ENCODE measurements at regions not wholly inside any gene's neighbourhood (a gene's known extent, or its start where the extent isn't known, plus 50 kb on each side); places are given as distances from the start of the nearest gene placed in this dataset.

DNA sequence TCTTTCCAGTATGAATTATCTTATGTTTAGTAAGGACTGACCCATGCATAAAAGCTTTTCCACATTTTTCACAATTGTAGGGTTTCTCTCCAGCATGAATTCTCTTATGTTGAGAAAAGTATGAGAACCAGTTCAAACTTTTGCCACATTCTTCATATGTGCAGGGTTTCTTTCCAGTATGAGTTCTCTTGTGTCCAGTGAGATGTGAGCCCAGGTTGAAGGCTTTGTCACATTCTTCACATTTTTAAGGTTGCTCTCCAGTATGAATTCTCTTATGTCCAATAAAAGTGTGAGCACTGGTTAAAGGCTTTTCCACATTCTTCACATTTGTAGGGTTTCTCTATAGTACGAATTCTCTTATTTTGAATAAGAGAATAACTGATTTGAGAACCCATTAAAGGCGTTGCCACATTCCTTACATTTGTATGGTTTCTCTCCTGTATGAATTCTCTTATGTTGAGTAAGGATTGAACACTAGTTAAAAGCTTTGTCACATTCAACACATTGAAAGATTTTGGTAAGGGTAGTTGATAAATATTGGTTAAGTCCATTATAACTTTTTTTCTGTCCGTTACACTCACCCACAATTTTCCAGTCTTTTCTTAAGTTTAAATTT is 911.0 kb upstream of the ZNF722 start:
- DNase-seq (ENCODE audit: low read depth, low spot score) (no peak), ATAC-seq (no peak)
- in situ Hi-C loops (cut with HindIII; ENCODE audit: low pct_unique_long_range_greater_than_20kb, low sequenced_read_pairs) (no loop called here), intact Hi-C loops (cut with micrococcal nuclease; ENCODE audit: unreplicated experiment) (no loop called here)
- Histone ChIP-seq H3K4me1 (ENCODE audit: control insufficient read depth, insufficient read depth, low read length) (no peaks in the 10 kb centered on the region), H3K27ac (ENCODE audit: low read length) (no peak overlapping the region), H3K36me3 (ENCODE audit: control insufficient read depth, insufficient read depth, low read length) (no peaks in the 10 kb centered on the region), H3K4me3 (ENCODE audit: low read depth in 2 of 2, low read length in 2 of 2) (no peak overlapping the region), H3K9me3 (ENCODE audit: control insufficient read depth, insufficient read depth, low read depth, low read length) (peaks cover 74% of the 10 kb centered on the region), H3K27me3 (ENCODE audit: control insufficient read depth, insufficient read depth, low read length) (no peaks in the 10 kb centered on the region)
- POLR2A ChIA-PET = no interaction called here
- CTCF ChIA-PET = no interaction called here
- TF ChIP-seq, protein P1, sequence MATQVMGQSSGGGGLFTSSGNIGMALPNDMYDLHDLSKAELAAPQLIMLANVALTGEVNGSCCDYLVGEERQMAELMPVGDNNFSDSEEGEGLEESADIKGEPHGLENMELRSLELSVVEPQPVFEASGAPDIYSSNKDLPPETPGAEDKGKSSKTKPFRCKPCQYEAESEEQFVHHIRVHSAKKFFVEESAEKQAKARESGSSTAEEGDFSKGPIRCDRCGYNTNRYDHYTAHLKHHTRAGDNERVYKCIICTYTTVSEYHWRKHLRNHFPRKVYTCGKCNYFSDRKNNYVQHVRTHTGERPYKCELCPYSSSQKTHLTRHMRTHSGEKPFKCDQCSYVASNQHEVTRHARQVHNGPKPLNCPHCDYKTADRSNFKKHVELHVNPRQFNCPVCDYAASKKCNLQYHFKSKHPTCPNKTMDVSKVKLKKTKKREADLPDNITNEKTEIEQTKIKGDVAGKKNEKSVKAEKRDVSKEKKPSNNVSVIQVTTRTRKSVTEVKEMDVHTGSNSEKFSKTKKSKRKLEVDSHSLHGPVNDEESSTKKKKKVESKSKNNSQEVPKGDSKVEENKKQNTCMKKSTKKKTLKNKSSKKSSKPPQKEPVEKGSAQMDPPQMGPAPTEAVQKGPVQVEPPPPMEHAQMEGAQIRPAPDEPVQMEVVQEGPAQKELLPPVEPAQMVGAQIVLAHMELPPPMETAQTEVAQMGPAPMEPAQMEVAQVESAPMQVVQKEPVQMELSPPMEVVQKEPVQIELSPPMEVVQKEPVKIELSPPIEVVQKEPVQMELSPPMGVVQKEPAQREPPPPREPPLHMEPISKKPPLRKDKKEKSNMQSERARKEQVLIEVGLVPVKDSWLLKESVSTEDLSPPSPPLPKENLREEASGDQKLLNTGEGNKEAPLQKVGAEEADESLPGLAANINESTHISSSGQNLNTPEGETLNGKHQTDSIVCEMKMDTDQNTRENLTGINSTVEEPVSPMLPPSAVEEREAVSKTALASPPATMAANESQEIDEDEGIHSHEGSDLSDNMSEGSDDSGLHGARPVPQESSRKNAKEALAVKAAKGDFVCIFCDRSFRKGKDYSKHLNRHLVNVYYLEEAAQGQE (IDR thresholded peaks at IDR 0.05; ENCODE audit: insufficient read depth in 1 of 2, low read depth in 2 of 2, low read length in 1 of 2) = no peak
- no peak for TF ChIP-seq TCF7L2 (IDR thresholded peaks at IDR 0.05; ENCODE audit: low read depth, low read length)
- no peak for TF ChIP-seq POLR2AphosphoS5 (IDR thresholded peaks at IDR 0.05; ENCODE audit: low read depth, low read length)
- no peak for TF ChIP-seq SIN3A (IDR thresholded peaks at IDR 0.05; ENCODE audit: borderline replicate concordance, insufficient read depth, low read depth, low read length)
- TF ChIP-seq, protein P2, sequence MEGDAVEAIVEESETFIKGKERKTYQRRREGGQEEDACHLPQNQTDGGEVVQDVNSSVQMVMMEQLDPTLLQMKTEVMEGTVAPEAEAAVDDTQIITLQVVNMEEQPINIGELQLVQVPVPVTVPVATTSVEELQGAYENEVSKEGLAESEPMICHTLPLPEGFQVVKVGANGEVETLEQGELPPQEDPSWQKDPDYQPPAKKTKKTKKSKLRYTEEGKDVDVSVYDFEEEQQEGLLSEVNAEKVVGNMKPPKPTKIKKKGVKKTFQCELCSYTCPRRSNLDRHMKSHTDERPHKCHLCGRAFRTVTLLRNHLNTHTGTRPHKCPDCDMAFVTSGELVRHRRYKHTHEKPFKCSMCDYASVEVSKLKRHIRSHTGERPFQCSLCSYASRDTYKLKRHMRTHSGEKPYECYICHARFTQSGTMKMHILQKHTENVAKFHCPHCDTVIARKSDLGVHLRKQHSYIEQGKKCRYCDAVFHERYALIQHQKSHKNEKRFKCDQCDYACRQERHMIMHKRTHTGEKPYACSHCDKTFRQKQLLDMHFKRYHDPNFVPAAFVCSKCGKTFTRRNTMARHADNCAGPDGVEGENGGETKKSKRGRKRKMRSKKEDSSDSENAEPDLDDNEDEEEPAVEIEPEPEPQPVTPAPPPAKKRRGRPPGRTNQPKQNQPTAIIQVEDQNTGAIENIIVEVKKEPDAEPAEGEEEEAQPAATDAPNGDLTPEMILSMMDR (IDR thresholded peaks at IDR 0.05) = no peak
- no TSS peak for BruUV-seq (replicated peaks)

DNA sequence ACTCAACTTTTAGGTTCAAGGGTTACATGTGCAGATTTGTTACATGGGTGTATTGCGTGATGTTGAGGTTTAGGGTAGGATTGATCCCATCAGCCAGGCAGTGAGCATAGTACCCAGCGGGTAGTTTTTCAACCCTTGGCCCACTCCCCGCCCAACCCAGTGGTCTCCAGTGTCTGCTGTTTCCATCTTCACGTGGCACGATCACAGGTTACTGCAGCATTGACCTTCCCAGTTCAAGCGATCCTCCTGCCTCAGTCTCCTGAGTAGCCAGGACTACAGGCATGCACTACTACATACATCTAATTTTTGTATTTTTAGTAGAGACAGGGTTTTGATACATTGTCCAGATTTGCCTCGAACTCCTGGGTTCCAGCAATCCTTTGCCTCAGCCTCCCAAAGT is 905.7 kb upstream of the ZNF722 start:
- in situ Hi-C loops (cut with HindIII; ENCODE audit: low pct_unique_long_range_greater_than_20kb, low sequenced_read_pairs) (no loop called here), intact Hi-C loops (cut with micrococcal nuclease; ENCODE audit: unreplicated experiment) (no loop called here)
- Histone ChIP-seq H3K27me3 (ENCODE audit: control insufficient read depth, insufficient read depth, low read length) (no peaks in the 10 kb centered on the region), H3K36me3 (ENCODE audit: control insufficient read depth, insufficient read depth, low read length) (no peaks in the 10 kb centered on the region), H3K27ac (ENCODE audit: low read length) (no peak overlapping the region), H3K9me3 (ENCODE audit: control insufficient read depth, insufficient read depth, low read depth, low read length) (peaks cover 35% of the 10 kb centered on the region), H3K4me1 (ENCODE audit: control insufficient read depth, insufficient read depth, low read length) (no peaks in the 10 kb centered on the region), H3K4me3 (ENCODE audit: low read depth in 2 of 2, low read length in 2 of 2) (no peak overlapping the region)
- ChIA-PET CTCF (no interaction called here), POLR2A (no interaction called here)
- ATAC-seq = no peak
- DNase-seq (ENCODE audit: low read depth, low spot score) = no peak
- TF ChIP-seq SIN3A (IDR thresholded peaks at IDR 0.05; ENCODE audit: borderline replicate concordance, insufficient read depth, low read depth, low read length) (no peak), TCF7L2 (IDR thresholded peaks at IDR 0.05; ENCODE audit: low read depth, low read length) (no peak), POLR2AphosphoS5 (IDR thresholded peaks at IDR 0.05; ENCODE audit: low read depth, low read length) (no peak)
- TF ChIP-seq, protein P1 (IDR thresholded peaks at IDR 0.05; ENCODE audit: insufficient read depth in 1 of 2, low read depth in 2 of 2, low read length in 1 of 2) = no peak
- TF ChIP-seq, protein P2 (IDR thresholded peaks at IDR 0.05) = no peak
- no TSS peak for BruUV-seq (replicated peaks)
